ENCODE measurements at regions not wholly inside any gene's neighbourhood (a gene's known extent, or its start where the extent isn't known, plus 50 kb on each side); places are given as distances from the start of the nearest gene placed in this dataset.

GRCh38 chr20:5670874-5671273, 60.1 kb upstream of the GPCPD1 start (continued):
- TF ChIP-seq CHD7 (IDR thresholded peaks at IDR 0.05; ENCODE audit: insufficient replicate concordance, low read length) (no peak), CBX5 (IDR thresholded peaks at IDR 0.05; ENCODE audit: low read depth, low read length) (no peak), KDM1A (IDR thresholded peaks at IDR 0.05; ENCODE audit: borderline replicate concordance, low read length) (no peak), TBP (IDR thresholded peaks at IDR 0.05; ENCODE audit: low read depth, low read length) (no peak), YY1 (IDR thresholded peaks at IDR 0.05; ENCODE audit: low read depth, low read length) (no peak), HDAC6 (IDR thresholded peaks at IDR 0.05; ENCODE audit: low read depth, low read length) (no peak), USF2 (IDR thresholded peaks at IDR 0.05; ENCODE audit: low read length) (no peak)

Data from H1 (cell line).